GM21360 (cell line): ENCODE measurements at regions not wholly inside any gene's neighbourhood (a gene's known extent, or its start where the extent isn't known, plus 50 kb on each side); places are given as distances from the start of the nearest gene placed in this dataset.

Source experiments
- ATAC-seq: cut with Tn5 transposase; IDR thresholded peaks from one replicate; pipeline ENCODE4 v1.9.1; 2021; ENCODE audit warnings: mild to moderate bottlenecking, moderate library complexity; ENCODE audit not compliant: unreplicated experiment

GRCh38 chr12:19855851-19856250 lies 416.6 kb downstream of the AEBP2 start:
- no peak for ATAC-seq

DNA sequence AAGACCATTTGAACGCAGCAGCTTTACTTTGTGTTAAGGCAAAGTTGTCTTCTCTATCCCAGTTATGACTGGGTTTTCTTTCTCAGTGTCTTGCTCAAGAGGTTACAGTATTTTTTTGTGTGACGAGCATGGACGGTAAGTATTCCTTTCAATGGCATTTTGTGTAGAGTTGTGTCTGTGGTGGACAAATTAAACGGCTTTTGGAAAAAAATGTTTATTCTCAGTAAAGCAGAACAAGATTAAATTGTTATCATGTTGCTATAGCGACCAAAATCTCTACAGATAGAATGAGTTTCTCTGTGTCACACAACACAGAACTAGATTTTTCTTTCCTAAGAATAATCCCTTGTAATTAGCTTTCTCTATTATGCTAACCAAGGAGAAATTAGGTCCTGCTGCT lies 417.1 kb downstream of the AEBP2 start:
- ATAC-seq = no peak

- ATAC-seq = no peak
Measured at GRCh38 chr12:19857204-19857603, 417.9 kb downstream of the AEBP2 start.

DNA sequence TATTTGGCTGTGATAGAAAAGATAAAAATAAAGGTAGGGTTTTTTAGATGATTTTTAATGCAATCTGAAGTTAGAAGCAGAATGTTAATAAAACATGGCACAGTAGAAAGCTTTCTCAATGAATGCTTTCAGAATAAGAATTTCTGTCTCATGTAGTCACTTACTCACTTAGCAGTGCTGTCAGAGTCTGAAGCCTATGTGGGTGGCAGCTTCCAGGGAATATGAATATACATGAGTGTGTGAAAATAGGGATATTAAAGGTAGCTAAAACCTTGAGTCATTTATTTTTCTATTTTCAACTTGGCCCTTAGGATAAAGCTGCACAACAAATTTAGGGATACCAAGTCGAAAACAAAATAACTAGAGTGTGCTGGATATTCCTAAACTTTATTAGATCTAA lies 427.9 kb downstream of the AEBP2 start:
- no peak for ATAC-seq

- no peak for ATAC-seq
Measured at GRCh38 chr12:19867970-19868369, 428.7 kb downstream of the AEBP2 start.

GRCh38 chr12:19869413-19869812 lies 430.1 kb downstream of the AEBP2 start:
- ATAC-seq = no peak

GRCh38 chr12:19872621-19873540 lies 433.6 kb downstream of the AEBP2 start:
- ATAC-seq = no peak

DNA sequence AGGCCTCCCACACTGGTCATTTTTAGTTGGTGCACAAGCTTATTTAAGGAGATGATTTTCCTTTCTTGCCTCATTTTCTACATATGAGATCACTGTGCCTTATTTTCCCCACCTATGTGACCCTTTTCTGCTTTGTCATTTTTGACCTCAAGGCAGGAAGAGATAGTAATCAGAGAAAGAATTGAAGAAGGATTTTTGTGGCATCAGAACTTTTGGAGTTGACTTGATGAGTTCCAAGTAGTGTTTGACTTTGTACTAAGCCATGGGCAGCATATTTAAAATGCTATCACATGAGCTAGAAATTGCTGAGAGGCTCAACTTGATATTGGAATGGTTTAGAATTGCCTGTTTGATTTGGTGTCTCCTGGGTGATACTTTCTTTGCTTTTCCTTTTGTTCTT lies 440.8 kb downstream of the AEBP2 start:
- no peak for ATAC-seq

GRCh38 chr12:19880721-19881120 lies 441.4 kb downstream of the AEBP2 start:
- ATAC-seq = no peak

DNA sequence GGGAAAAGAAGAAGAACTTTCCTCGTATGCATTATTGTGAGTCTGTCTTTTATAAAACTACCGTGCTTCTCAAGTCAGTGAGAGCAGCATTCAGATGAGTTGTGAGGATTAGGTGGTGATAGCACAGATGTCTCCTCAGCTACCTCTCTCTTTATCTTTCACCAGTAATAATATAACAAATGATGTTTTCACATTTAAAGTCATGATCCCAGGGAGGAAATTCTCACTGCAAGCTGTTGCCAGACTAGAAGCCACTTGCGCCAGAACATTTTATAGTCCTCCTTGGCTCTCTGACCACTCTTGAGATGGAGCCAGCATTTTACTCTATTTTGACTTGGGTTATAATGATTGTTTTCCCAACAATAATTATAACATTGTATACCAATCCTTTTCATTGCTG lies 443.1 kb downstream of the AEBP2 start:
- no peak for ATAC-seq

DNA sequence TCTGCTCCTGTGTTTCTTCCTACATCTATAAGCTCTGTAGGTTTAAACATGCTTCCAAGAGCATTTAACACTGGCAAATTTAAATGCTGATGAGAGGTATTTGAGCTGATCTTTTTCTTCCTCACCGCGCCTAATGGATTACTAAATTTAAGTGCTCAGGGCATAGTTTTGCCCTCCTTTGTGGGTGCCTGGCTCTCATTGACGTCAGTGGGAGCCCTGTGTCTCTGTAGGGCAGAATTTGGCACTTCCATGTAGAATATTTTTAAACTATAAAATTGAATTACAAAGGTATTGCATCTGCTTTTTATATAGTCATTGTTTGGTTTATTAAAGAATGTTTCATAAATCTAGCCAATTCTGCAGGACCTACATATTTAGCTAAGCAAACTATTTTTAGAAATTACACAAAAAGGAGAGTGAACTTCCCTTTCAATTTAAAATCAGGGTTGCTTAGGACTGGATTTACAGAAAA lies 444.8 kb downstream of the AEBP2 start:
- no peak for ATAC-seq

DNA sequence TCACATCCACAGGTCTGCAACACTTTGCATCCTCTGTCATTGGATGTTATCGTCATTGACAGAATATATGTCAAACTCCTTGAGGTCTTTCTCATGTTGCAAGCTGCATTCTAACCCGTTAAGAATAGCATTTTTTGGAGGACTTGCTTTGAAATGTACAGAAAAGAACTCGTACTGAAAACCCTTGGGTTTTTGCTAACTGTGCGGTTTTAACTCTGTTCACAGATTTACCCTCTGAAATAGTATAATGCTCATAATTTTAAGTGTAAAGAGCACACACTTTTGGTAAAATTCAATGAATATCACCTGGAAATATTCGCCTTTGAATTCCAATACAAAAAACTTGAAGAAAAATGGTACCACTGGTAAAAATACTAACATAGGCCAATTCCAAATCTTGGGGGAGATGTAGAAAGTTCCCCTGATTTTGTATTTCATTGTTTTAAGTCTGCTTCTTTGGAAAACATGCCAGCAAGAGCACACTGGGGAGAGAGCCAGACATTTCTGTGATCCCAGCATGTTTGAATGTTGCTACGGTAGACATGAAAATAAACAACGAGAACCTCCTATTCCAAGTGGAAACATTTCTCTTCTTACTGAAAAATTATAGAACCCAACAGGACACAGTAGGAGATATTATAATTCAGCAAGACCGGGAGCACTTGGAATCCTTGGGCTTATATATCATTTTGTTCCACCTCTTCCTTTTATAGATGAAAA lies 446.0 kb downstream of the AEBP2 start:
- no peak for ATAC-seq

DNA sequence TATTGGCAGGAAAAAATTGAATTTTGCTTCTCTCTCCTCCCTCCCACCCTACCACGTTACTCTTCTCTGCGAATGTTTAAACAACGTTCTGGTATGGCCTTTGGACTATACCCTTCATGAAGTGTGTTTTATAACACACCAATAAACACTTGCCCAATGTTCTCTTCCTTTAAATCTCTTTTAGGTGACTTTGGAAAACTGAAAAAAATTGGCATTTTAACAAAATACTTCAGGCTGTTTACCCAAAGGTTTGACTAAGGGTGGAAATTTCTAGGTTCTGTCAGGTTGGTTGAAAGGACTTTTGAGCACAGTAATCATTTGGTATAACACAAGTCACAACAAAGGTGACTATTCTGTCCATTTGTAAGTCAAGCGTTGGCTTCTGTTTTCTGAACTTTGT lies 446.8 kb downstream of the AEBP2 start:
- no peak for ATAC-seq

DNA sequence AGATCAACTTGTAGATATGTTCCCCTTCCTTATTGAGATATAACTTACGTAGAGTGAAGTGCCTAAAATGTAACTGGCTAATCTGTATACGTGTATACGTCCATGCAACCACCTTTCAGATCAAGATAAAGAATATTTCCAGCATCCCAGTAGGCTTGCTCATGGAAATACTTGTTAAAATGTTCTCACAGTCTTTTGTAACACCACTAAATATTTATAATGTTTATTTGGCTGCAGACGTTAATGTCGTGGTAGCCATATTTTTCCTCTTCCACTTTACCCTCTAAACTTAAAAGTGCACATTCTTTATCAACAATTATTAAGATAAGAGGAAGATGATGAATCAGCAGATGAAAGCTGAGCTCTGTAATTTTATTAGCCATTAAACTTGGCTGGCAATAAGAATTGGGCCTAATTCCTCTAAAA lies 447.4 kb downstream of the AEBP2 start:
- ATAC-seq = no peak

GRCh38 chr12:19890024-19890423 lies 450.7 kb downstream of the AEBP2 start:
- no peak for ATAC-seq

- no peak for ATAC-seq
Measured at GRCh38 chr12:19891936-19892591, 452.8 kb downstream of the AEBP2 start.

GRCh38 chr12:19893514-19893913 lies 454.2 kb downstream of the AEBP2 start:
- no peak for ATAC-seq

GRCh38 chr12:19894050-19894449 lies 454.8 kb downstream of the AEBP2 start:
- ATAC-seq = no peak

GRCh38 chr12:19894803-19895202 lies 455.5 kb downstream of the AEBP2 start:
- peak; percentile 89 for ATAC-seq

DNA sequence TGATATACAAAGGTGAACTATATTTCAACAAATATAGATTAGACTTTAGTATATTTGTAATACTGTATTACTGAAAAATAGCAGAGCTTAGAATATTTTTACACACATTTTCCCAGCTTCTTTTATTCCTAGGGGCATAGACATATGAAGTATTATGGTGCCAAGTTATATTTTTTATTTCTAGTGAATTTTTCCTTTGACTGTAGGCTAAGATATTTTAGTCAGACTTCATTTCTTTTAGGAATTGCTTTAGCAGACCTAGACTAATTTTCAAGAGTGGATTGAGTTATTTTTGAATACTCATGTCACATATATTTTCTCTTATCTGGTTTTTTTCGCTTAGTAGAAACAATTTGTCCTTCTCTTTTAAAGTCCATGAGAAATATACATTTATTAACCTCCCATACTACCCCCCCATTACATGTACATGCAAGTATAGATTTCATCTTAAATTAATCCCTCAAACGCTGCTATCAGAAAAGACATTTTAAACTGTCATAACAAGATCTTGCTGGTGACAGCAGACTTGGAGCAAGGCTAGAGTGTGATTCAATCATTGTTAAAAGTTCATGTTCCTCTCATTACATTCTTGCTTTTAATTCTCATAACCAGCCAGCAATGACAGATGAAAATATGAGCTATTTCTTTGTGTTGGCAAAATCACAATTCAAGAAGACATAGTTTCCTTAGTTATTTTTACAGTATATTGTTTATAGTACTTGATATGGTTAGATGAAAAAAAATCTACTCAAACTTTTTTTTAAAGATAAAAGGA lies 456.1 kb downstream of the AEBP2 start:
- no peak for ATAC-seq

- ATAC-seq = no peak
Measured at GRCh38 chr12:19896041-19896440, 456.7 kb downstream of the AEBP2 start.
